ENCODE measurements at regions not wholly inside any gene's neighbourhood (a gene's known extent, or its start where the extent isn't known, plus 50 kb on each side); places are given as distances from the start of the nearest gene placed in this dataset.

DNA sequence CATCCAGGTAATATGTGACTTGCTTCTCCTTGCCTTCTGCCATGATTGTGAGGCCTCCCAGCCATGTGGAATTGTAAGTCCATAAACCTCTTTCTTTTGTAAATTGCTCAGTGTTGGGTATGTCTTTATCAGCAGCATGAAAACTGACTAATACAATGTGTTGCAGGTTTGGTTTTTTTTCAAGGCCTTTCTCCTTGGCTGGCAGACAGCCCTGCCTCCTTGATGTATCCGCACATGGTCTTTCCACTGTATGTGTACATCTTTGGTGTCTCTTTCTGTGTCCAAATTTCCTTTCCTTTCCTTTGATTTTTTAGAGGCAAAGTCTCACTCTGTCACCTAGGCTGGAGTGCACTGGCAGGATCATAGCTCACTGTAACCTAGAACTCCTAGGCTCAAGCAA is 260.1 kb downstream of the TUSC7 start:
- no peak for DNase-seq
- no peak for TF ChIP-seq POLR2A (IDR thresholded peaks at IDR 0.05; ENCODE audit: low read length)
- no peak for TF ChIP-seq GATA1 (IDR thresholded peaks at IDR 0.05; ENCODE audit: low read depth, low read length)

DNA sequence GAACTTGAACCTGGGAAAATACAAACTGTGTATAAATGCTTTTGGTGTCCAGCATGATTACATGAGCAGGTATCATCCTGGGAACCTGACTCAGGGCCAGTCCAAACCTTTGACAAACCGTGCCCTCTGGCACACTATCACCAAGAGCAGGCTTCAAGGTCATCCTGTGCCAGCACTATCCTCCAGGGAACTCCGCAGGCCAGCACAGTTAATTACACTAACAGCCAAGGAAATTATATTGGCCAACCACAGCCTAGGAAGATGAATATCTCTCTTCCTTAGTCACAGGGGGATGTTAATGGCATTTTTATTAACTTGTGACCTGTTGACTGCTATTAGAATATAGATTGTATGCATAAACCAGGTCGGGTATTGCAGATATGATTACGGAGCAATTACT is 262.0 kb downstream of the TUSC7 start:
- TF ChIP-seq POLR2A (IDR thresholded peaks at IDR 0.05; ENCODE audit: low read length) (no peak), GATA1 (IDR thresholded peaks at IDR 0.05; ENCODE audit: low read depth, low read length) (no peak)
- no peak for DNase-seq

DNA sequence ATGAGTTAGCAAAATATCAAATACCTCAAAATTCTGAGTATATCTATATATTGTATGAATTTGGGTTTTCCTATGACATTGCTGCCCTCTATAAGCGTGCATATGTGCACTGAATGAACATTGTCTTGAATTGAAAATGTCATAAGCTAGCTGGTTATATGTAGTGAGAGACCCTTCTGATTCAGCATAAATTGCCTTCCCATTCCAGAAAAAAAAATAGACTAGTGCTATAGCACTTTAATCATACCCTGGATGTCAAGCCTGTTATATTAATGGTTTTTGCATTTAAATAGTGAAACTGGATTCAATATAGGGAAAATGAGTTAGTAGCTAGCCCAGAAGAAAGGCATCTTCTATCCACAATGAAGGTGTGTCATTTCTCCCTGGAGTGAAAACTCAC is 265.1 kb downstream of the TUSC7 start:
- TF ChIP-seq POLR2A (IDR thresholded peaks at IDR 0.05; ENCODE audit: low read length) = no peak
- TF ChIP-seq GATA1 (IDR thresholded peaks at IDR 0.05; ENCODE audit: low read depth, low read length) = no peak
- DNase-seq = no peak

DNA sequence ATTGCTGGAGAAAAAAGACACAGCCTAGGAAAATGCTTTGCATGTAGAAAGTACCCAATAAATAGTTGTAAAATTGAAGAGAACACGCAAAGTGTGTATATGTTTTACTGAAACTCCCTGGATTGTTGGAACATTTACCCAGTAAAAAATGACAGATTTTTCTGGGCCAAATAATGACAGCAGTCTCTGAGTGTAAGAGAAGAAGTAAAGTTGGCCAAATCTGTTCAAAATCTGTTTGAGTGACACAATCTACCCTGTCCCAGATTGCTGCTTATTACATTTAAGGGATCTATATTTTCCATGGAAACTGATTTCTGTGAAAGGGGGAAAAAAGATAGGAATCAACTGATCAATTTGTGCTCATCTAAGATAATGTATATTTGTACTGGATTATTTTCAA is 267.9 kb downstream of the TUSC7 start:
- DNase-seq = no peak
- TF ChIP-seq GATA1 (IDR thresholded peaks at IDR 0.05; ENCODE audit: low read depth, low read length) (no peak), POLR2A (IDR thresholded peaks at IDR 0.05; ENCODE audit: low read length) (no peak)

DNA sequence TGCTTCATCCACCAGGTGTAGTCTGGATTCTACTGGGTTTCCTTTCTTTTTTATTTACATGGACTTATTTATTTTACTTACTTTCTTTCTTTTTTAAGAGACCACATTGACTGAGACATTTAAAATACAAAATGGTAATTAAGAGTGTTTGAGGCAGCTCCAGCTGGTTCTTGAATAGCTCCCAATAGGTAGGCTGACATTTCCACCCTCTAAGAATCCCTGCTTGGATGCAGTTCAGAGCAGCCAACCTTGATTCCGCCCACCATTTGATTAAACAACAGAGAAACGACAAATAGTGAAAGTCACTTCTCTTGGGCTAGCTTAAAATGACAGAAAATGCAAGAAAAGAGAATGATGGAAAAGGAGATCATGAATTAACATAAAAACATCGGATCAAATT is 270.5 kb downstream of the TUSC7 start:
- no peak for TF ChIP-seq POLR2A (IDR thresholded peaks at IDR 0.05; ENCODE audit: low read length)
- TF ChIP-seq GATA1 (IDR thresholded peaks at IDR 0.05; ENCODE audit: low read depth, low read length) = no peak
- no peak for DNase-seq

DNA sequence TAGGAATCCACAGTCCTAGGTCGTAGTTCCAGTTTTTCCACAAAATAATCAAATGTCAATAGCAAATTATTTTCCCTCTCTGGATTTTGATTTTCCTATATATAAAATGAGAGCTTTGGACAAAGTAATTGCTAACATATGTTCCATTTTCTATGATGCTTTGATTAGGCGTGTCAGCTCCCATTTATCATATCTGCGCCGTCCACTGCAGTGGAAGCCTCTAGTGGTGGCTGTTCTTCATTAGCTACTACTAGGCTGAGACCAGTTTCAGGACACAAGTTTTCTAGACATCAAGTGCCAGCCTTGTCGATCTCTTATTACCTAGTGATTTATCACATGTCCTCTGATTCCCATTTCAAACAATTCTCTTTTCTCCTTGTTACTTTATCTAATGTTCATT is 271.5 kb downstream of the TUSC7 start:
- no peak for DNase-seq
- TF ChIP-seq POLR2A (IDR thresholded peaks at IDR 0.05; ENCODE audit: low read length) (no peak), GATA1 (IDR thresholded peaks at IDR 0.05; ENCODE audit: low read depth, low read length) (no peak)

DNA sequence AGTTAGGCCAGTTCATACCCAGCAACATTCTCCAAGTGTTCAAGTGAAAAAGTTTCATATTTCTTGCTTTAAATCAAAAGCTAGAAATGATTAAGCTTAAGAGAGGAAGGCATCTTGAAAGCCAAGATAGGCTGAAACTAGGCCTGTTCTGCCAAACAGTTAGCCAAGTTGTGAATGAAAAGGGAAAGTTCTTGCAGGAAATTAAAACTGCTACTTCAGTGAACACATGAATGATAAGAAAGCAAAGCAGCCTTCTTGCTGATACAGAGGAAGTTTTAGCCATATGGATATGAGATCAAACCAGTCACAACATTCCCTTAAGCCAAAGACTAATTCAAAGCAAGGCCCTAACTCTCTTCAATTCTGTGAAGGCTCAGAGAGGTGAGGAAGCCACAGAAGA is 274.7 kb downstream of the TUSC7 start:
- TF ChIP-seq GATA1 (IDR thresholded peaks at IDR 0.05; ENCODE audit: low read depth, low read length) (no peak), POLR2A (IDR thresholded peaks at IDR 0.05; ENCODE audit: low read length) (no peak)
- DNase-seq = no peak

DNA sequence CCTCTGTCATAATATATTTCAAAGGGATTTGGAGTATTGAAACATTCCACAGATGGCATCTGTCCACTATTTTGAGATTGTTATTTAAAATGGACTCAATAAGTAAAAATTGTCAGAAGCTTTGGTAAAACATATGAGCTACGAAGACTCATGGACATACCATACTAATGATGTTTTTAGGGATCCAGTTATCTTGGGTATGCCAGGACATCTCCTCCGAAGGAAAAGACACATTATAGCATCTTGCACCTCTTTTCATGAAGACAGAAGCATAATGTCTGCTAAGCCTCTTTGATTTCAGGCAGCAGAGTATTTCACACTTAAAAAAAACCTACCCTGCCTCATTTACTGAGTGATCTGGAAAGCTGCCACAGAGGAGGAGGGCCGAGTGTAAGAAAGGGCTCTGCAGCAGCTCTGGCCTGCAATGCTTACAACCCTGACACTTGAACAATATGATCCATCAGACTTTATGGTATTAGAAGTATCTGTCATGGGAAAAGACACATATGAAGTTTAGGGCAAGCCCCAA is 284.8 kb downstream of the TUSC7 start:
- no peak for TF ChIP-seq POLR2A (IDR thresholded peaks at IDR 0.05; ENCODE audit: low read length)
- no peak for TF ChIP-seq GATA1 (IDR thresholded peaks at IDR 0.05; ENCODE audit: low read depth, low read length)
- no peak for DNase-seq

DNA sequence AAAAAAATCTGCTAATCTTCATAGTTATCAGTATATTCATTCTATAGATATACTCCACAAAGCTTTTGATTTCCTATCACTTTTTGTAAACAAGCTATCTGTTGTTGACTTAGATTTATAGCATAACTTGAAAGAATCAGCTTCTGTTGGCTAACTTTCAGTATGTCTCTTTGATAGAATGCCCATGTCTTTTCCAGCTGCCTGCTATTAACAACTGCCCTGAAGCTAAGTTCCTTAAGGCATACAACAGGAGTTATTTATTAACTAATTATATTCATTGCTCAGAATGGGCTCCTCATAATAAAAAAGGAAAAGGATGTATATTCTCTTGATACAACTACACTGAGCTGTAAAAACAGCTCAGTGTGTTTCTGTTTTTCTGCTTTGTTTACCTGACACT is 293.9 kb downstream of the TUSC7 start:
- TF ChIP-seq POLR2A (IDR thresholded peaks at IDR 0.05; ENCODE audit: low read length) (no peak), GATA1 (IDR thresholded peaks at IDR 0.05; ENCODE audit: low read depth, low read length) (no peak)
- no peak for DNase-seq

DNA sequence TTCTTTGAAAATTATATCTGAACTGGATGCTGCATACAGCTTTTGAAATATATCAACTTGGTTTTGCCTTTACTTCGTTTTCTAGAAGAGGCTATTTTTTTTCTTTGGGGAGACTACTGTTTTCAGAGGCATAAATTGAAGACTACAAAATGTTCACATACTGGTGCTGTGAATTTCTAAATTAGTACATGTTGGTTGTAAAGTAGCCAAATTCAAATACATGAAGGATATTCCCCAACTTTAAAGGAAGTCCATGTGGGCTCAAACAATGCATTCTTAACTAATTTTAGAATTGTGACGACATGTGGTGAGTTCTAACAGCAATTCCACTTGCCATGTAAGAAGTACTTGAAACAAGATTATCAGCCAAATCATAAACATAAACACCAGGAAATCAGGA is 295.7 kb downstream of the TUSC7 start:
- DNase-seq = no peak
- TF ChIP-seq POLR2A (IDR thresholded peaks at IDR 0.05; ENCODE audit: low read length) (no peak), GATA1 (IDR thresholded peaks at IDR 0.05; ENCODE audit: low read depth, low read length) (no peak)

DNA sequence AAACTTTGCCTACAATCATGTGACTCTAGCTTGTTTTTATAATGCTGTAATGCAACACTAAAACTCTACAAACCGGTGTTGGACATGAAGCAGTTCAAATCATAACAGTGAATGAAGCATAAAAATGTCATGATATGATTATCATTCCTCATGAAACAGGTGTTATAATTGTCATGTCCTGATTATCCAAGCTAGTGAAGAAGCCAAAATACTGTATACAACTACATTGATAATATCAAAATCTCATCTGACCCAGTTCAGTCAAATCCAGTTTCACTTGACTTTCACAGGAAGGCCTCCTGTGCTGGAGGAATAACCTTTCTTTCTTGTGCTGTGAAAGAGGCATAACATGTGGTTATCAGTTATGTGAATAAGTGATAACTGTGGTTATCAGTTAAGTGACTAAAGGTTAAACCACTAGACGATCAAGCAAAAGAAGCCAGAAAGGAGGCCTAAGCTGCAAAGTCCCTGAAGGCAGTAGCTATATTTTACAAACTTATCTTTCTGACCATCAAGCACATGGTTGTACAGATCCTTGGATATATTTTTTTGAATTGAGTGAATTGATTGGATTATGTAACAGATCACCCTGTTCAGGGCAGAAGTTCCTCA is 296.4 kb downstream of the TUSC7 start:
- no peak for DNase-seq
- TF ChIP-seq GATA1 (IDR thresholded peaks at IDR 0.05; ENCODE audit: low read depth, low read length) (no peak), POLR2A (IDR thresholded peaks at IDR 0.05; ENCODE audit: low read length) (no peak)

DNA sequence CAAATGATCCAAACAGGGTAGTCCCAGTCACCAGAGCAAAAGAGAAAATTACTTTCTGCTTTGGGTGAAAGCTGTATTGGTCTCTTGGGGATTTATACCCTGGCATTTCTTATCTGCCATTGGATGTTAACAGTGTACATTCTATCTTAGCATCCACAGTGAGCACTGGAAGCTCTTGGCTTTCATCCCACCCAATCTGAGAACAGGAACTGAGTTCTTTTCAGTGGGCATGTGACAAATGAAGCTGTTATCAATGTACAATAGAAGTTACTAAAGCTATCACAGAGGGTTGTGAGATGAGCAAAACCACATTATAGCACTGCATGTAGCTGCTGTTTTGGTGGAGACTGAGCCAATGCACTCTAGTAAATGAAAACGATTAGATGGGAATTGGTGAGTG is 300.7 kb downstream of the TUSC7 start:
- TF ChIP-seq POLR2A (IDR thresholded peaks at IDR 0.05; ENCODE audit: low read length) = no peak
- no peak for TF ChIP-seq GATA1 (IDR thresholded peaks at IDR 0.05; ENCODE audit: low read depth, low read length)
- no peak for DNase-seq

DNA sequence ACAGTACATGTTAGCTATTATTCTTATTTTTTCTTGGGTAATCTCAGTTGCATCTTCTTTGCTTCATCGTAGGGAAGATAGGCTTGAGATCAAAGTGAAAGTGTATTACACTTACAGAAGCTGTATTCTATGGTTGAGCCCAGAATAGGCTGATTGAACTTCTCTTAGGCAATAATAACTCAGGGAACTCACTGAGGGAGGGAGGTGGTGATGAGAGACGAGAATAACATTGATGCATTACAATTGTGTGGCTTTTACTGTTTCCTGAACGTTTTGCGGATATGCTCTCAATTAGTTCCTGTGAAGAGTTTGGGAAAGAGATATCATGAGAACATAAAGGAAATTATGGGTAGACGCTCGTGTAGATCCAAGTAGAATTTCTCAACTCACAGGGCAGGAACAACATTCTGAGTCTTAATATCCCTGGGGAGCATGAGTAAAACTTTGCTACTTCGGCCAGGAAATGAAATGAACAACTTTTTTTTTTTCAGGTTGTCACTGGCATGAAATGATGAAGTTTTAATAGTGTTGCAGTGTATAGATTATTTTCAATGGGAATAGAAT is 302.2 kb downstream of the TUSC7 start:
- no peak for DNase-seq
- TF ChIP-seq POLR2A (IDR thresholded peaks at IDR 0.05; ENCODE audit: low read length) (no peak), GATA1 (IDR thresholded peaks at IDR 0.05; ENCODE audit: low read depth, low read length) (no peak)

DNA sequence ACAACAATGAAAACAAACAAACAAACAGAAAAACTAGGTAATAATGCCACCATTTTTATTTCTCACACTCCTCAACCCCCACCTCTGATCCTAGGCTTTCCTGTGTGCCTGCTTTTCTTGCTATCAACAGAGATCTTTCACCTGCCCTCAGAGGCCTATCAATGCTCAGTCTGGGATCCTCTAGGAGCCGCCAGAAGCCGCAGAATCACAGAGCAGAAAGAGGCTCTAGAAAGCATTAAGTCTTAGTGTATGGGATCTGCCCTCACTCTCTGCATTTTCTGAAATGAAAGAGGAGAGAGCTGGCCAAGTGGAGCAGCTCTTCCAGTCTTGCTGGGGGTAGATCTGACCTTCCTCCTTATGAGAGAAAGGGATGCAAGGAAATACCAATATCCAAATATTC is 306.8 kb downstream of the TUSC7 start:
- TF ChIP-seq GATA1 (IDR thresholded peaks at IDR 0.05; ENCODE audit: low read depth, low read length) = no peak
- no peak for TF ChIP-seq POLR2A (IDR thresholded peaks at IDR 0.05; ENCODE audit: low read length)

DNA sequence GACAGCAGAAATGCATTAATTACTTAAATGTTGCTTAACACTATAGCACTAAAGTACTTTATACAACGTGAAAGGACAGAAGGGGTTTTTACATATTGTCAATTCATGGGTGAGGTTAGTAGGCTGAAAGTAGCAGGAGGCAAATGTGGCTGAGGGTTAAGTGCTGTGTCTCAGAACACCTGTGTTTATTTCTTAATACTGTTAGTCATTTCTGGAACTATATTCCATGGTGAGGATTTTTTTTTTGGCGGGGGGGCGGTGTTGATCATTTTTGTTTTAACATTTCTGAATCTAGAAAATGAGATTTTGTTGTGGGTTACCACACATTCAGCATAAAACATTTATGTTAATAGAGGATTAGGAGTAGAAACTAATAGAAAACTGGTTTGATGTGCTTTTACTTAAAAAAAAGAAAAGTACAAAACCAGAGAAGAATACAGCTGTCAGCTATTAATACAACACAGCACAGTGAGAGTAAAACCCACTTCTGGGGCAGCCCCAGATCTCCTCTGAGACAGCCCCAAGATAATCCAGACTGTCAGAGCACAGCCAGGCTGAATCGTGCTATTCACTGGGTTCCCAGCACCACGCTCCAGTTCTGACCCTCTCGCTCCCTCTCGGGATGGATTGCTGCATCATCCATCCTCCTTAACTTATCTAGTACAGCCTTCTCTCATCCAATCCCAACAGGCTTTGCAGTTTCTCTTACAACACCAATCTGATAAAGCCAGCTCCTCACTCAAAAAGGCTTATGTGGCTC is 307.7 kb downstream of the TUSC7 start:
- no peak for DNase-seq
- TF ChIP-seq POLR2A (IDR thresholded peaks at IDR 0.05; ENCODE audit: low read length) = no peak
- TF ChIP-seq GATA1 (IDR thresholded peaks at IDR 0.05; ENCODE audit: low read depth, low read length) = no peak

More for the DNA sequence above, 306.8 kb downstream of the TUSC7 start:
- DNase-seq = no peak
